IMR-90 (cell line): ENCODE measurements at regions not wholly inside any gene's neighbourhood (a gene's known extent, or its start where the extent isn't known, plus 50 kb on each side); places are given as distances from the start of the nearest gene placed in this dataset.

Experiments
- ATAC-seq: fragments of 200-7000 bp; cut with Tn5 transposase; 2 replicates; pipeline ENCODE4 v1.9.1; 2020; ENCODE audit warnings: low read depth, mild to moderate bottlenecking, moderate library complexity
- BruUV-seq: library from RNA; stranded (reverse); fragments of 400-500 nt; replicated peaks from 2 replicates; lab custom pipeline; 2021; lab: Mats Ljungman, UMichigan
- CTCF ChIA-PET: fragments of 300-600 bp; formaldehyde crosslinking; extraction: SDS; loops from one replicate; lab custom pipeline; 2021; ENCODE audit warnings: antibody characterized with exemption; lab: Yijun Ruan, JAX
- POLR2A ChIA-PET: fragments of 300-600 bp; sonication (Branson Sonifier 250); formaldehyde crosslinking; loops from one replicate; lab custom pipeline; 2022; ENCODE audit warnings: antibody characterized with exemption; ENCODE audit not compliant: unreplicated experiment; lab: Charles Lee
- DNase-seq: peaks from one replicate; pipeline ENCODE4 v3.0.0; 2013
- H2AFZ ChIP-seq: replicated peaks from 2 replicates; pipeline ENCODE3; 2013; ENCODE audit warnings: low read length, mild to moderate bottlenecking; ENCODE audit not compliant: poor library complexity
- H2AK5ac ChIP-seq: 2 replicates; pipeline ENCODE4 v1.6.1; 2013; ENCODE audit warnings: low read depth, low read length, inconsistent platforms
- H2AK9ac ChIP-seq: replicated peaks from 2 replicates; pipeline ENCODE3; 2013; ENCODE audit warnings: mild to moderate bottlenecking, low read depth, low read length, moderate library complexity; ENCODE audit not compliant: poor library complexity
- H2BK120ac ChIP-seq: 2 replicates; pipeline ENCODE4 v1.6.1; 2013; ENCODE audit warnings: low read depth, low read length, inconsistent platforms
- H2BK15ac ChIP-seq: 3 replicates; pipeline ENCODE4 v1.6.1; 2013; ENCODE audit warnings: low read depth, low read length, inconsistent platforms
- H2BK20ac ChIP-seq: 2 replicates; pipeline ENCODE4 v1.6.1; 2013; ENCODE audit warnings: low read depth, mild to moderate bottlenecking, inconsistent platforms, low read length, moderate library complexity
- H2BK5ac ChIP-seq: 2 replicates; pipeline ENCODE4 v1.6.1; 2013; ENCODE audit warnings: mild to moderate bottlenecking, low read depth, low read length, inconsistent platforms; ENCODE audit not compliant: poor library complexity, severe bottlenecking
- H3K14ac ChIP-seq: replicated peaks from 2 replicates; pipeline ENCODE4 v1.6.1; 2013; ENCODE audit warnings: low read depth, low read length, inconsistent platforms
- H3K18ac ChIP-seq: 2 replicates; pipeline ENCODE4 v1.6.1; 2013; ENCODE audit warnings: low read depth, low read length, control low read depth
- H3K23ac ChIP-seq: 2 replicates; pipeline ENCODE4 v1.6.1; 2013; ENCODE audit warnings: low read depth, low read length, inconsistent platforms
- H3K27ac ChIP-seq: 2 replicates; pipeline ENCODE4 v1.5.1; 2013; ENCODE audit warnings: mild to moderate bottlenecking, control low read depth, low read length; ENCODE audit not compliant: insufficient read depth
- H3K27me3 ChIP-seq: 2 replicates; pipeline ENCODE4 v1.6.1; 2013; ENCODE audit warnings: low read length; ENCODE audit not compliant: control insufficient read depth, insufficient read depth
- H3K36me3 ChIP-seq: 2 replicates; pipeline ENCODE4 v1.6.1; 2013; ENCODE audit warnings: low read length, mixed read lengths; ENCODE audit not compliant: control insufficient read depth, insufficient read depth
- H3K4ac ChIP-seq: 2 replicates; pipeline ENCODE4 v1.6.1; 2013; ENCODE audit warnings: low read depth, low read length, inconsistent platforms
- H3K4me1 ChIP-seq: 2 replicates; pipeline ENCODE4 v1.6.1; 2013; ENCODE audit warnings: low read length, mixed read lengths; ENCODE audit not compliant: control insufficient read depth, insufficient read depth
- H3K4me2 ChIP-seq: 2 replicates; pipeline ENCODE4 v1.6.1; 2013; ENCODE audit warnings: low read depth, mild to moderate bottlenecking, control low read depth, low read length, moderate library complexity
- H3K4me3 ChIP-seq: 2 replicates; pipeline ENCODE4 v1.5.1; 2013; ENCODE audit warnings: low read depth, mild to moderate bottlenecking, control low read depth, low read length, moderate library complexity; ENCODE audit not compliant: insufficient read depth
- H3K56ac ChIP-seq: 2 replicates; pipeline ENCODE4 v1.6.1; 2013; ENCODE audit warnings: low read length, inconsistent platforms; ENCODE audit not compliant: insufficient read depth; ENCODE audit errors: extremely low read depth
- H3K79me1 ChIP-seq, 2 experiments: 2 replicates each; pipeline ENCODE4 v1.6.1; 2013; ENCODE audit warnings: low read length in 2 of 2, inconsistent platforms in 1 of 2, low read depth in 1 of 2
- H3K9ac ChIP-seq: 2 replicates; pipeline ENCODE4 v1.6.1; 2013; ENCODE audit warnings: low read depth, low read length, control low read depth
- H3K9me1 ChIP-seq: 2 replicates; pipeline ENCODE4 v1.6.1; 2013; ENCODE audit warnings: low read length, inconsistent platforms; ENCODE audit not compliant: insufficient read depth
- H3K9me3 ChIP-seq: 2 replicates; pipeline ENCODE4 v1.6.1; 2013; ENCODE audit warnings: low read length; ENCODE audit not compliant: control insufficient read depth, insufficient read depth
- H4K20me1 ChIP-seq: 2 replicates; pipeline ENCODE4 v1.6.1; 2013; ENCODE audit warnings: low read length, inconsistent platforms; ENCODE audit not compliant: insufficient read depth
- H4K5ac ChIP-seq: 2 replicates; pipeline ENCODE4 v1.6.1; 2013; ENCODE audit warnings: mild to moderate bottlenecking, low read depth, low read length, control low read depth
- H4K8ac ChIP-seq, 2 experiments: 2 replicates each; pipeline ENCODE4 v1.6.1; 2013; ENCODE audit warnings: low read depth in 2 of 2, low read length in 2 of 2, control low read depth in 1 of 2, inconsistent platforms in 1 of 2
- H4K91ac ChIP-seq: 2 replicates; pipeline ENCODE4 v1.6.1; 2013; ENCODE audit warnings: low read depth, low read length, inconsistent platforms; ENCODE audit not compliant: insufficient read depth
- ELK1 ChIP-seq: fragments of 150-350 bp; IDR thresholded peaks from 2 replicates; pipeline ENCODE4 v1.6.1; 2016; ENCODE audit warnings: low read depth, mild to moderate bottlenecking, low read length, moderate library complexity, borderline replicate concordance
- MAZ ChIP-seq: IDR thresholded peaks from 2 replicates; pipeline ENCODE4 v1.6.1; 2012; ENCODE audit warnings: low read depth, mild to moderate bottlenecking, low read length, improper control_type of control experiment, moderate library complexity, borderline replicate concordance
- MXI1 ChIP-seq: IDR thresholded peaks from 2 replicates; pipeline ENCODE4 v1.6.1; 2012; ENCODE audit warnings: low read depth, mild to moderate bottlenecking, low read length, moderate library complexity, borderline replicate concordance
- POLR2A ChIP-seq: IDR thresholded peaks from 2 replicates; pipeline ENCODE4 v1.6.1; 2012; ENCODE audit warnings: mild to moderate bottlenecking, low read depth, low read length
- RAD21 ChIP-seq: IDR thresholded peaks from 2 replicates; pipeline ENCODE4 v1.6.1; 2012; ENCODE audit warnings: low read length, improper control_type of control experiment
- WGBS, 2 experiments: methylation state at CpG; one replicate each; pipeline versions ENCODE4 v1.1.5 to v1.1.7; 2013; ENCODE audit warnings: missing lambda C conversion rate in 2 of 2; ENCODE audit not compliant: insufficient read length in 1 of 2; ENCODE audit errors: extremely low coverage in 2 of 2; 5-methylcytosine and 5-hydroxymethylcytosine counted together
- dilution Hi-C: fragments of 300-500 bp; cut with HindIII; formaldehyde crosslinking; loops from one replicate; pipeline ENCODE4 v1.14.3; 2018; ENCODE audit warnings: low sequenced_read_pairs; ENCODE audit not compliant: unreplicated experiment
- in situ Hi-C: fragments of 300-500 bp; cut with MboI; formaldehyde crosslinking; loops from 3 replicates; pipeline ENCODE4 v1.14.3; 2019; ENCODE audit warnings: low sequenced_read_pairs, inconsistent platforms, mixed read lengths
- intact Hi-C: fragments of 100-400 bp; cut with micrococcal nuclease; formaldehyde crosslinking; loops from 2 replicates; pipeline ENCODE4 v1.10.0; 2022

- no peak overlapping the region for H2BK15ac ChIP-seq
- intact Hi-C loops = no loop called here
Measured at GRCh38 chrX:82666355-82666754, 841.7 kb upstream of the POU3F4 start.

More at GRCh38 chrX:82666355-82666754, 841.7 kb upstream of the POU3F4 start:
- no peaks in the 10 kb centered on the region for H4K20me1 ChIP-seq
- ChIA-PET POLR2A (no interaction called here), CTCF (no interaction called here)
- H2AK5ac ChIP-seq = no peak overlapping the region
- no peak overlapping the region for H4K8ac ChIP-seq
- no peaks in the 10 kb centered on the region for H3K9me3 ChIP-seq
- H2AFZ ChIP-seq = no peak overlapping the region
- H3K18ac ChIP-seq = no peak overlapping the region
- no peak for ATAC-seq
- no peak overlapping the region for H3K56ac ChIP-seq
- H3K9me1 ChIP-seq = no peaks in the 10 kb centered on the region
- no peak overlapping the region for H2AK9ac ChIP-seq
- H2BK5ac ChIP-seq = no peak overlapping the region
- in situ Hi-C loops (no loop called here), dilution Hi-C loops (no loop called here)
- WGBS, 2 experiments = no CpG with 5 or more reads among the region's 3 CpGs
- no peak for TF ChIP-seq ELK1
- TF ChIP-seq MAZ = no peak
- no peak for TF ChIP-seq POLR2A
- no peak for TF ChIP-seq RAD21
- no peak for TF ChIP-seq MXI1
- H3K9ac ChIP-seq = no peak overlapping the region
- no peaks in the 10 kb centered on the region for H3K36me3 ChIP-seq
- BruUV-seq = no TSS peak
- no peak for DNase-seq
- H3K4ac ChIP-seq = no peak overlapping the region
- no peak overlapping the region for H2BK120ac ChIP-seq
- no peaks in the 10 kb centered on the region for H3K27me3 ChIP-seq
- H4K91ac ChIP-seq = no peak overlapping the region
- no peak overlapping the region for H3K4me3 ChIP-seq
- no peak overlapping the region for H3K27ac ChIP-seq
- H3K4me1 ChIP-seq = no peaks in the 10 kb centered on the region
- no peaks in the 10 kb centered on the region for H3K79me1 ChIP-seq
- no peak overlapping the region for H3K23ac ChIP-seq
- H3K14ac ChIP-seq = no peak overlapping the region
- no peak overlapping the region for H2BK20ac ChIP-seq
- no peak overlapping the region for H3K4me2 ChIP-seq
- H4K5ac ChIP-seq = no peak overlapping the region
